Kidney epithelial cell (primary cell): ENCODE measurements at regions not wholly inside any gene's neighbourhood (a gene's known extent, or its start where the extent isn't known, plus 50 kb on each side); places are given as distances from the start of the nearest gene placed in this dataset.

Experiments used
- DNase-seq: peaks from one replicate; pipeline ENCODE4 v3.0.0-alpha.2; 2010; ENCODE audit warnings: low read depth
- H3K27me3 ChIP-seq: 2 replicates; pipeline ENCODE4 v1.6.0; 2011; ENCODE audit warnings: low read length; ENCODE audit not compliant: control insufficient read depth, insufficient read depth
- H3K36me3 ChIP-seq: 2 replicates; pipeline ENCODE4 v1.5.1; 2011; ENCODE audit warnings: low read length; ENCODE audit not compliant: control insufficient read depth, insufficient read depth
- H3K4me3 ChIP-seq: 2 replicates; pipeline ENCODE4 v1.5.1; 2011; ENCODE audit warnings: low read depth, mild to moderate bottlenecking, control low read depth, low read length
- CTCF ChIP-seq: IDR thresholded peaks from 2 replicates; pipeline ENCODE4 v1.5.1; 2011; ENCODE audit warnings: mild to moderate bottlenecking, moderate library complexity, low read length, control low read depth, inconsistent platforms; ENCODE audit not compliant: insufficient read depth, poor library complexity, severe bottlenecking

GRCh38 chr13:111873676-111874178 is 193.2 kb upstream of the SOX1 start:
- Histone ChIP-seq H3K27me3 (no peaks in the 10 kb centered on the region), H3K36me3 (no peaks in the 10 kb centered on the region), H3K4me3 (no peak overlapping the region)
- TF ChIP-seq CTCF: no peak
- DNase-seq: no peak

GRCh38 chr13:111874981-111875380 is 192.0 kb upstream of the SOX1 start:
- no peaks in the 10 kb centered on the region for H3K36me3 ChIP-seq
- no peak overlapping the region for H3K4me3 ChIP-seq
- no peak for TF ChIP-seq CTCF
- H3K27me3 ChIP-seq: no peaks in the 10 kb centered on the region
- DNase-seq: no peak

- H3K27me3 ChIP-seq: no peaks in the 10 kb centered on the region
- no peak for TF ChIP-seq CTCF
- no peaks in the 10 kb centered on the region for H3K36me3 ChIP-seq
- DNase-seq: no peak
- no peak overlapping the region for H3K4me3 ChIP-seq
Measured at GRCh38 chr13:111875915-111876314, 191.0 kb upstream of the SOX1 start.

- no peak overlapping the region for H3K4me3 ChIP-seq
- no peak for DNase-seq
- no peaks in the 10 kb centered on the region for H3K36me3 ChIP-seq
- H3K27me3 ChIP-seq: no peaks in the 10 kb centered on the region
- TF ChIP-seq CTCF: no peak
Measured at GRCh38 chr13:111876506-111876905, 190.4 kb upstream of the SOX1 start.

DNA sequence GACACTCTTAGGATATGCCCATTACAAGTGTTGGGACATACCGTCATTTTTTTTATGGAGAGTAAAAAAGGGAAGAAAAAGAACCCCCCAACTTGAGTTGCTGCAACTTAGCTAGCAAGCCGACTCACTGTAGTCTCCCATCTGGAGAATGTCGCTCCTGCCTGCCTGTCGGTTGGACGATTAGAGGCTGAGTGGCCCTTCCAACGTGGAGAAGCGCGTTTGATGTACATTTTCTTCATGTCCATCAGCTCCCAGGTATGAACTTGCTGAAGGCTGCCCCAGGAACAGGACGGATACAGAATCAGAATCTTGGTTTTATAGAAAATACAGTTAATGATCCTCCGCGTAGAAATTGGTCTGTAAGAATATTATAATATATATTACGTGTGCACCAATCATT is 189.0 kb upstream of the SOX1 start:
- no peaks in the 10 kb centered on the region for H3K27me3 ChIP-seq
- TF ChIP-seq CTCF: no peak
- H3K4me3 ChIP-seq: no peak overlapping the region
- no peak for DNase-seq
- no peaks in the 10 kb centered on the region for H3K36me3 ChIP-seq

DNA sequence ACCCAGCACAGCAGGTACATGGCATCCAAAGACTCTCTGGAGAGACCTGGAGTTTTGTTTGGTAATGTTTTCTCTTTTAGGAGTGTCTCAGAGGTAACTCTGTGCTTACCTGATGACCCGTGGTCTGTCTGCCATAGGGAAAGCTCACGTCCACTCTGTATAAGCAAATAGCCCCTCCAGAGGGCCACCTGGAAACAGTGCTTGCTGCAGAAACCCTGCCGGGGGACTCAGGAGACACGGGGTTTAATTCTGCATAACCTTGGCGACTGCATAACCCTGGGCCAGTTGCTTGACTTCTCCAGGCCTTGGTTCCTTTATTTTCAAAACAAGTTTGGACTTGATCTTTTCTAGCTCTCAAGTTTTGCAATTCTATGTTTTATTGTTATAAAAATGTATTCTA is 187.2 kb upstream of the SOX1 start:
- Histone ChIP-seq H3K4me3 (no peak overlapping the region), H3K27me3 (no peaks in the 10 kb centered on the region), H3K36me3 (no peaks in the 10 kb centered on the region)
- TF ChIP-seq CTCF: no peak
- no peak for DNase-seq
